CD14-positive monocyte (primary cell): ENCODE measurements at regions not wholly inside any gene's neighbourhood (a gene's known extent, or its start where the extent isn't known, plus 50 kb on each side); places are given as distances from the start of the nearest gene placed in this dataset.

Experiments used
- DNase-seq, 3 donors: peaks; one replicate each; pipeline ENCODE4 v3.0.0-alpha.2; 2011 to 2022
- H2AFZ ChIP-seq: 2 replicates; pipeline ENCODE4 v1.6.0; 2012; ENCODE audit warnings: mild to moderate bottlenecking, low read depth, low read length, inconsistent platforms; ENCODE audit not compliant: insufficient read depth, poor library complexity, severe bottlenecking
- H3K27ac ChIP-seq, 2 donors: 1 replicate in 1 of 2; 2 replicates in 1 of 2; pipeline ENCODE4 v1.5.1; 2012 to 2013; ENCODE audit warnings: low read length in 2 of 2, control low read depth in 1 of 2, inconsistent platforms in 1 of 2, low read depth in 1 of 2, mild to moderate bottlenecking in 1 of 2
- H3K27me3 ChIP-seq, 2 donors: one replicate each; pipeline versions ENCODE4 v1.6.0 to v1.6.1; 2011 to 2013; ENCODE audit warnings: low read length in 2 of 2; ENCODE audit not compliant: control insufficient read depth in 2 of 2, insufficient read depth in 2 of 2
- H3K36me3 ChIP-seq, 2 donors: replicated peaks in 1 of 2; 1 replicate in 1 of 2; 2 replicates in 1 of 2; pipeline versions ENCODE4 v1.5.1 to v1.6.1; 2012 to 2013; ENCODE audit warnings: low read length in 2 of 2, control low read depth in 1 of 2, inconsistent platforms in 1 of 2, mild to moderate bottlenecking in 1 of 2; ENCODE audit not compliant: insufficient read depth in 2 of 2, control insufficient read depth in 1 of 2
- H3K4me1 ChIP-seq, 2 donors: 1 replicate in 1 of 2; 2 replicates in 1 of 2; pipeline versions ENCODE4 v1.5.1 to v1.6.1; 2012 to 2013; ENCODE audit warnings: low read length in 2 of 2, control low read depth in 1 of 2, inconsistent platforms in 1 of 2, mild to moderate bottlenecking in 1 of 2, moderate library complexity in 1 of 2; ENCODE audit not compliant: insufficient read depth in 2 of 2, control insufficient read depth in 1 of 2
- H3K4me2 ChIP-seq: replicated peaks from 2 replicates; pipeline ENCODE3; 2012; ENCODE audit warnings: low read length, moderate library complexity, mild to moderate bottlenecking; ENCODE audit not compliant: poor library complexity, severe bottlenecking; ENCODE audit errors: extremely low read depth
- H3K4me3 ChIP-seq, 3 experiments: fragments of 200-600 bp in 1 of 3; sonication (generic) in 1 of 3; replicated peaks in 1 of 3; 1 replicate in 2 of 3; 2 replicates in 1 of 3; pipeline ENCODE4 v1.5.1; 2011 to 2013; ENCODE audit warnings: low read length in 3 of 3, mild to moderate bottlenecking in 3 of 3, control low read depth in 2 of 3, low read depth in 2 of 3, inconsistent platforms in 1 of 3, moderate library complexity in 1 of 3
- H3K79me2 ChIP-seq: 2 replicates; pipeline ENCODE4 v1.6.0; 2012; ENCODE audit warnings: mild to moderate bottlenecking, control low read depth, inconsistent platforms, low read length, moderate library complexity; ENCODE audit not compliant: insufficient read depth
- H3K9ac ChIP-seq: 2 replicates; pipeline ENCODE4 v1.6.0; 2017; ENCODE audit warnings: low read length, mild to moderate bottlenecking; ENCODE audit not compliant: insufficient read depth, poor library complexity, severe bottlenecking
- H3K9me3 ChIP-seq, 2 donors: replicated peaks in 1 of 2; 1 replicate in 1 of 2; 2 replicates in 1 of 2; pipeline versions ENCODE4 v1.5.1 to v1.6.1; 2012 to 2013; ENCODE audit warnings: low read length in 2 of 2, control low read depth in 1 of 2; ENCODE audit not compliant: control insufficient read depth in 1 of 2, insufficient read depth in 1 of 2
- H4K20me1 ChIP-seq: 2 replicates; pipeline ENCODE4 v1.6.0; 2012; ENCODE audit warnings: mild to moderate bottlenecking, low read length, control low read depth, moderate library complexity; ENCODE audit not compliant: insufficient read depth
- H3K27ac Mint-ChIP-seq, 7 donors: one replicate each; pipeline ENCODE4 v1.8.0; 2020; ENCODE audit warnings: mild to moderate bottlenecking in 7 of 7, mixed read lengths in 7 of 7, moderate library complexity in 6 of 7, inconsistent platforms in 2 of 7
- H3K27me3 Mint-ChIP-seq, 3 donors: one replicate each; pipeline ENCODE4 v1.8.0; 2021 to 2022; ENCODE audit warnings: low read depth in 3 of 3, mild to moderate bottlenecking in 3 of 3, mixed read lengths in 3 of 3, moderate library complexity in 3 of 3, inconsistent platforms in 1 of 3
- H3K36me3 Mint-ChIP-seq, 2 donors: one replicate each; pipeline ENCODE4 v1.8.0; 2020; ENCODE audit warnings: mixed read lengths in 2 of 2, inconsistent platforms in 1 of 2, mild to moderate bottlenecking in 1 of 2
- H3K4me1 Mint-ChIP-seq: one replicate; pipeline ENCODE4 v1.8.0; 2020; ENCODE audit warnings: mild to moderate bottlenecking, mixed read lengths
- H3K4me3 Mint-ChIP-seq, 2 donors: one replicate each; pipeline ENCODE4 v1.8.0; 2020; ENCODE audit warnings: mild to moderate bottlenecking in 2 of 2, mixed read lengths in 2 of 2, moderate library complexity in 1 of 2
- H3K9me3 Mint-ChIP-seq, 7 donors: one replicate each; pipeline ENCODE4 v1.8.0; 2020 to 2022; ENCODE audit warnings: mixed read lengths in 7 of 7, mild to moderate bottlenecking in 6 of 7, moderate library complexity in 6 of 7, inconsistent platforms in 2 of 7
- CTCF ChIP-seq: fragments of 200-600 bp; IDR thresholded peaks from one replicate; pipeline ENCODE4 v1.8.0; 2022; ENCODE audit warnings: antibody characterized with exemption, mild to moderate bottlenecking
- WGBS: methylation state at CpG from one replicate; pipeline ENCODE4 v1.1.5; 2013; ENCODE audit warnings: missing lambda C conversion rate; ENCODE audit not compliant: insufficient coverage; 5-methylcytosine and 5-hydroxymethylcytosine counted together
- intact Hi-C, 2 donors: fragments of 100-400 bp; cut with micrococcal nuclease; formaldehyde crosslinking; loops; one replicate each; pipeline versions ENCODE4 v1.15.0 to v1.15.1; 2023

GRCh38 chr5:29649321-29649720, 1544.2 kb upstream of the CDH6 start:
- Mint-ChIP-seq H3K4me3 (no peak overlapping the region), H3K9me3 (peaks cover 2 to 13% (median 3%) of the 10 kb centered on the region in 7 donors), H3K27ac (no peak overlapping the region), H3K4me1 (no peaks in the 10 kb centered on the region), H3K27me3 (peaks cover 0 to 3% (median 0%) of the 10 kb centered on the region in 3 donors), H3K36me3 (no peaks in the 10 kb centered on the region)
- no peak overlapping the region for H3K27ac ChIP-seq
- H3K4me1 ChIP-seq = no peaks in the 10 kb centered on the region
- no peaks in the 10 kb centered on the region for H3K27me3 ChIP-seq
- H3K9ac ChIP-seq = no peak overlapping the region
- no peak overlapping the region for H3K4me2 ChIP-seq
- peaks cover 4 to 11% of the 10 kb centered on the region in 2 donors for H3K9me3 ChIP-seq
- no peaks in the 10 kb centered on the region for H4K20me1 ChIP-seq
- no peaks in the 10 kb centered on the region for H3K79me2 ChIP-seq
- H2AFZ ChIP-seq = no peak overlapping the region
- no peaks in the 10 kb centered on the region for H3K36me3 ChIP-seq
- no peak for DNase-seq
- WGBS = no CpG with 5 or more reads among the region's 2 CpGs
- intact Hi-C loops = no loop called here
- H3K4me3 ChIP-seq = no peak overlapping the region
- TF ChIP-seq CTCF = no peak

- peaks cover under 1 to 14% of the 10 kb centered on the region in 2 donors for H3K9me3 ChIP-seq
- H2AFZ ChIP-seq = no peak overlapping the region
- no peaks in the 10 kb centered on the region for H3K4me1 ChIP-seq
- Mint-ChIP-seq H3K27ac (no peak overlapping the region), H3K27me3 (no peaks in the 10 kb centered on the region), H3K36me3 (no peaks in the 10 kb centered on the region), H3K4me1 (no peaks in the 10 kb centered on the region), H3K4me3 (no peak overlapping the region), H3K9me3 (peaks cover 0 to 21% (median 4%) of the 10 kb centered on the region in 7 donors)
- H3K4me2 ChIP-seq = no peak overlapping the region
- H3K27ac ChIP-seq = no peak overlapping the region
- no peaks in the 10 kb centered on the region for H3K36me3 ChIP-seq
- no peak overlapping the region for H3K9ac ChIP-seq
- H3K27me3 ChIP-seq = no peaks in the 10 kb centered on the region
- H3K4me3 ChIP-seq = no peak overlapping the region
- H3K79me2 ChIP-seq = no peaks in the 10 kb centered on the region
- intact Hi-C loops = no loop called here
- no peak for DNase-seq
- H4K20me1 ChIP-seq = no peaks in the 10 kb centered on the region
- TF ChIP-seq CTCF = no peak
These were observed 1550.9 kb upstream of the CDH6 start for GRCh38 chr5:29642601-29643000.
